HepG2 (cell line): ENCODE measurements at regions not wholly inside any gene's neighbourhood (a gene's known extent, or its start where the extent isn't known, plus 50 kb on each side); places are given as distances from the start of the nearest gene placed in this dataset.

Source experiments
- CTCF ChIP-seq: sonication (generic); formaldehyde crosslinking; IDR thresholded peaks from 2 replicates; pipeline ENCODE4 v1.5.0; 2020; ENCODE audit warnings: mild to moderate bottlenecking, missing genetic modification reagents, moderate library complexity
- EP300 ChIP-seq, 3 experiments: sonication (generic) in 1 of 3; formaldehyde crosslinking in 1 of 3; IDR thresholded peaks; 2 replicates each; pipeline versions ENCODE4 v1.5.1 to v1.6.1; 2011 to 2020; ENCODE audit warnings: low read depth in 2 of 3, low read length in 2 of 3, borderline replicate concordance in 1 of 3, improper control_type of control experiment in 1 of 3, mild to moderate bottlenecking in 1 of 3, missing genetic modification reagents in 1 of 3, moderate library complexity in 1 of 3
- HMG20A ChIP-seq: IDR thresholded peaks from 2 replicates; pipeline ENCODE4 v1.6.1; 2016; ENCODE audit warnings: borderline replicate concordance
- KLF16 ChIP-seq, 2 experiments: sonication (generic) in 1 of 2; formaldehyde crosslinking in 1 of 2; IDR thresholded peaks; 2 replicates each; pipeline versions ENCODE4 v1.6.1 to v1.8.0; 2016 to 2023; ENCODE audit warnings: missing genetic modification reagents in 2 of 2, missing compliant biosample characterization in 1 of 2
- MEIS1 ChIP-seq: sonication (generic); formaldehyde crosslinking; IDR thresholded peaks from 2 replicates; pipeline ENCODE4 v1.9.0; 2021; ENCODE audit warnings: mild to moderate bottlenecking, missing genetic modification reagents, moderate library complexity, borderline replicate concordance
- PHF20 ChIP-seq: sonication (generic); formaldehyde crosslinking; IDR thresholded peaks from 2 replicates; pipeline ENCODE4 v1.5.0; 2020; ENCODE audit warnings: mild to moderate bottlenecking, missing genetic modification reagents
- SRY ChIP-seq: sonication (generic); formaldehyde crosslinking; IDR thresholded peaks from 2 replicates; pipeline ENCODE4 v1.8.0; 2022; ENCODE audit warnings: mild to moderate bottlenecking, missing genetic modification reagents
- TP53 ChIP-seq: sonication (generic); formaldehyde crosslinking; conservative IDR thresholded peaks from 2 replicates; pipeline ENCODE4 v1.4.0; 2020; ENCODE audit warnings: missing genetic modification reagents
- ZBTB4 ChIP-seq: sonication (generic); formaldehyde crosslinking; IDR thresholded peaks from 2 replicates; pipeline ENCODE4 v1.4.0; 2020; ENCODE audit warnings: missing genetic modification reagents, mild to moderate bottlenecking, borderline replicate concordance
- ZNF564 ChIP-seq: sonication (generic); formaldehyde crosslinking; IDR thresholded peaks from 2 replicates; pipeline ENCODE4 v1.8.1; 2023; ENCODE audit warnings: mild to moderate bottlenecking, missing genetic modification reagents
- ZNF780A ChIP-seq: sonication (generic); formaldehyde crosslinking; IDR thresholded peaks from 2 replicates; pipeline ENCODE4 v1.8.0; 2022; ENCODE audit warnings: mild to moderate bottlenecking, missing genetic modification reagents, moderate library complexity
- TF ChIP-seq, protein P1 (sequence below): IDR thresholded peaks from 2 replicates; pipeline ENCODE4 v1.6.1; 2012; ENCODE audit warnings: inconsistent platforms
- TF ChIP-seq, protein P2 (sequence below): sonication (generic); formaldehyde crosslinking; IDR thresholded peaks from 2 replicates; pipeline ENCODE4 v1.4.0; 2020; ENCODE audit warnings: missing genetic modification reagents

- TF ChIP-seq ZBTB4 (CRISPR knock-in tag) (no peak), ZNF564 (CRISPR knock-in tag) (no peak), MEIS1 (CRISPR knock-in tag) (no peak), HMG20A (no peak), KLF16 (CRISPR knock-in tag; IDR thresholded peaks at IDR 0.05) (no peak), ZNF780A (no peak), TP53 (no peak), PHF20 (CRISPR knock-in tag) (no peak), EP300 (IDR thresholded peaks at IDR 0.05; ENCODE audit: low read depth in 2 of 2, low read length in 2 of 2) (no peak), EP300 (CRISPR knock-in tag; IDR thresholded peaks at IDR 0.05; ENCODE audit: borderline replicate concordance) (no peak), SRY (CRISPR knock-in tag) (no peak), CTCF (CRISPR knock-in tag) (no peak)
- TF ChIP-seq, protein P1, sequence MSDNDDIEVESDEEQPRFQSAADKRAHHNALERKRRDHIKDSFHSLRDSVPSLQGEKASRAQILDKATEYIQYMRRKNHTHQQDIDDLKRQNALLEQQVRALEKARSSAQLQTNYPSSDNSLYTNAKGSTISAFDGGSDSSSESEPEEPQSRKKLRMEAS: no peak
- TF ChIP-seq, protein P2, sequence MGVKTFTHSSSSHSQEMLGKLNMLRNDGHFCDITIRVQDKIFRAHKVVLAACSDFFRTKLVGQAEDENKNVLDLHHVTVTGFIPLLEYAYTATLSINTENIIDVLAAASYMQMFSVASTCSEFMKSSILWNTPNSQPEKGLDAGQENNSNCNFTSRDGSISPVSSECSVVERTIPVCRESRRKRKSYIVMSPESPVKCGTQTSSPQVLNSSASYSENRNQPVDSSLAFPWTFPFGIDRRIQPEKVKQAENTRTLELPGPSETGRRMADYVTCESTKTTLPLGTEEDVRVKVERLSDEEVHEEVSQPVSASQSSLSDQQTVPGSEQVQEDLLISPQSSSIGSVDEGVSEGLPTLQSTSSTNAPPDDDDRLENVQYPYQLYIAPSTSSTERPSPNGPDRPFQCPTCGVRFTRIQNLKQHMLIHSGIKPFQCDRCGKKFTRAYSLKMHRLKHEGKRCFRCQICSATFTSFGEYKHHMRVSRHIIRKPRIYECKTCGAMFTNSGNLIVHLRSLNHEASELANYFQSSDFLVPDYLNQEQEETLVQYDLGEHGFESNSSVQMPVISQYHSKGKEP (CRISPR knock-in tag): no peak
These were observed 113.0 kb downstream of the SPATA18 start for GRCh38 chr4:52164116-52164515.
